AG04450 (cell line): ENCODE measurements at regions not wholly inside any gene's neighbourhood (a gene's known extent, or its start where the extent isn't known, plus 50 kb on each side); places are given as distances from the start of the nearest gene placed in this dataset.

ENCODE experiments used
- CTCF ChIA-PET: fragments of 300-600, 350-600 bp; formaldehyde crosslinking; extraction: SDS; loops from one replicate; lab custom pipeline; 2022; ENCODE audit warnings: antibody characterized with exemption, inconsistent platforms; lab: Charles Lee
- POLR2A ChIA-PET: fragments of 350-600 bp; formaldehyde crosslinking; extraction: SDS; loops from one replicate; lab custom pipeline; 2021; ENCODE audit warnings: antibody characterized with exemption, inconsistent platforms; lab: Yijun Ruan, JAX
- DNase-seq: peaks from one replicate; pipeline ENCODE4 v3.0.0-alpha.2; 2011; ENCODE audit warnings: low read depth, low spot score
- H3K27ac ChIP-seq: one replicate; pipeline ENCODE4 v1.5.1; 2012; ENCODE audit warnings: low read depth, low read length, control low read depth
- H3K27me3 ChIP-seq: one replicate; pipeline ENCODE4 v1.6.0; 2012; ENCODE audit warnings: low read length; ENCODE audit not compliant: control insufficient read depth, insufficient read depth
- H3K4me3 ChIP-seq: 2 replicates; pipeline ENCODE4 v1.5.1; 2011; ENCODE audit warnings: mild to moderate bottlenecking, low read depth, low read length, control low read depth
- H3K9me3 ChIP-seq: 2 replicates; pipeline ENCODE4 v1.5.1; 2012; ENCODE audit warnings: low read length; ENCODE audit not compliant: control insufficient read depth, insufficient read depth
- TF ChIP-seq, protein P1 (sequence below): IDR thresholded peaks from 2 replicates; pipeline ENCODE4 v1.5.1; 2011; ENCODE audit warnings: low read depth, low read length, control low read depth, inconsistent platforms

DNA sequence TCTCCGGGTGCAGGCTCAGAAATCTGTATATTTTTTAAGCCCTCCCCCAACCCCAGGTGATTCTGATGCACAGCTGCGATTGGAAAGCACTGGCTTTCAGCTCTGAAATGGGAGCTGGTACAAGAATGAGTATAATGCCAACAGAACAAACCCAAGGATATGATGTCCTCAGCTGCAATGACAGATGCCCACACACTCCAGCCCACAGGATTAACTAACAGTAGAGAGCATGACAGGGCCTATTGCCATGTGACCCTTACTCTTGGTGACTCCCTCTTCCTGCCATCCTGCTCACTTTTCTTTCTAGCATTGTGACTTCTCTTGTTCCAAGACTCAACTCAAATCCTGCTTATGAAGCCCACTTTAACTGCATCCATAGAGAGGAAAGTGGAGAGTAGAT, 174.5 kb downstream of the FGF18 start:
- no peak for DNase-seq
- Histone ChIP-seq H3K4me3 (no peak overlapping the region), H3K27ac (no peak overlapping the region), H3K27me3 (peaks cover 4% of the 10 kb centered on the region), H3K9me3 (peaks cover 8% of the 10 kb centered on the region; the same call in 1 of the 2 replicates)
- POLR2A ChIA-PET, result no interaction called here
- TF ChIP-seq, protein P1, sequence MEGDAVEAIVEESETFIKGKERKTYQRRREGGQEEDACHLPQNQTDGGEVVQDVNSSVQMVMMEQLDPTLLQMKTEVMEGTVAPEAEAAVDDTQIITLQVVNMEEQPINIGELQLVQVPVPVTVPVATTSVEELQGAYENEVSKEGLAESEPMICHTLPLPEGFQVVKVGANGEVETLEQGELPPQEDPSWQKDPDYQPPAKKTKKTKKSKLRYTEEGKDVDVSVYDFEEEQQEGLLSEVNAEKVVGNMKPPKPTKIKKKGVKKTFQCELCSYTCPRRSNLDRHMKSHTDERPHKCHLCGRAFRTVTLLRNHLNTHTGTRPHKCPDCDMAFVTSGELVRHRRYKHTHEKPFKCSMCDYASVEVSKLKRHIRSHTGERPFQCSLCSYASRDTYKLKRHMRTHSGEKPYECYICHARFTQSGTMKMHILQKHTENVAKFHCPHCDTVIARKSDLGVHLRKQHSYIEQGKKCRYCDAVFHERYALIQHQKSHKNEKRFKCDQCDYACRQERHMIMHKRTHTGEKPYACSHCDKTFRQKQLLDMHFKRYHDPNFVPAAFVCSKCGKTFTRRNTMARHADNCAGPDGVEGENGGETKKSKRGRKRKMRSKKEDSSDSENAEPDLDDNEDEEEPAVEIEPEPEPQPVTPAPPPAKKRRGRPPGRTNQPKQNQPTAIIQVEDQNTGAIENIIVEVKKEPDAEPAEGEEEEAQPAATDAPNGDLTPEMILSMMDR, result no peak
- CTCF ChIA-PET, result no interaction called here

DNA sequence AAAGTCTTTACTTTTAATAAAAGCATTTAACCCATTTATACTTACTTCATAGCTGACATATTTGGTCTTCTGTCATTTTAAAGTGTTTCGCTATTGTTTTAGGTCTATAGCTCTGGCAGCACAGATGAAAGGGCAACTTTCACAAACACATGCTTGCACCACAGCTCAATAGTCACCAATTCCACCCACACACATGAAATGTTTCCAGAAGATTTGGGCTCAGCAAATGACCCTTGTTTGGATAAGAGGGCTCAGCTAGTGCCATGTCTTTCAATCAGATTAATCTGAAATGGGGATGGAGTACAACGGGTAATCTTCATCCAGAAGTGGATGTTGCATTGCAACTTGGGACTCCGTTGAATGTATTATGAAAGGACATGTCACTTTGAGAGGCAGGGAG, 176.0 kb downstream of the FGF18 start:
- ChIA-PET CTCF (interaction anchor here (1.5 kb wide), 1 partner anchor 176 kb away, joined by 3 read pairs; the partner anchor contains the start of gene FGF18), POLR2A (interaction anchor here (0.7 to 0.8 kb wide), 4 partner anchors 9 to 412 kb away, joined by 3 to 5 read pairs (median 4); no protein-coding TSS in a partner anchor)
- no peak for DNase-seq
- Histone ChIP-seq H3K9me3 (peaks cover 8% of the 10 kb centered on the region; the same call in 1 of the 2 replicates), H3K27ac (peak overlapping the region; percentile 98), H3K27me3 (no peaks in the 10 kb centered on the region), H3K4me3 (no peak overlapping the region)
- TF ChIP-seq, protein P1, result no peak

DNA sequence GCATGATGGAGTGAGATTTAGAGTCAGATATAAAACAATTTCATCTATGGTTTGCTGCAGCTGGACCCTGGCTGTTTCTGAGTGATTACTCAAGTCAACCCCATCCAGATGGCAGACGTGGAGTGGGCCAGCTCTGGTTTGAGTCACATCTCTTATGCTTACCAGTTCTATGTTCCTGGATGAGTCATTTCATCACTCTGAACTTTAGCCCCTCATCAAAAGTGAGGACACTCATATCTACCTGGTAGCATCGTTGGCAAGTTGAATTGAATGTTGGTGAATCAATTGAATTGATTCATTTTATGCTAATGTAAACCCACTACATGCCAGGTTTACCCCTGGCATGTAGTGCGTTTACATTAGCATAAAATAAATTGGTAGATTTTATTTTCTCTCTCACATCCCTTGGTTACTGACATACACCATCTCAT, 176.4 kb downstream of the FGF18 start:
- peak overlapping the region; percentile 98 for H3K27ac ChIP-seq
- peaks cover 8% of the 10 kb centered on the region; the same call in 1 of the 2 replicates for H3K9me3 ChIP-seq
- ChIA-PET POLR2A (interaction anchor here (0.5 to 1.3 kb wide), 8 partner anchors 9 to 411 kb away, joined by 3 to 9 read pairs (median 4); no protein-coding TSS in a partner anchor), CTCF (interaction anchor here (1.0 to 1.5 kb wide), 2 partner anchors 32 to 176 kb away, joined by 3 read pairs; partner anchors contain the start of gene FGF18)
- DNase-seq, result peak; percentile 77
- no peak overlapping the region for H3K4me3 ChIP-seq
- no peaks in the 10 kb centered on the region for H3K27me3 ChIP-seq
- TF ChIP-seq, protein P1, result no peak

DNA sequence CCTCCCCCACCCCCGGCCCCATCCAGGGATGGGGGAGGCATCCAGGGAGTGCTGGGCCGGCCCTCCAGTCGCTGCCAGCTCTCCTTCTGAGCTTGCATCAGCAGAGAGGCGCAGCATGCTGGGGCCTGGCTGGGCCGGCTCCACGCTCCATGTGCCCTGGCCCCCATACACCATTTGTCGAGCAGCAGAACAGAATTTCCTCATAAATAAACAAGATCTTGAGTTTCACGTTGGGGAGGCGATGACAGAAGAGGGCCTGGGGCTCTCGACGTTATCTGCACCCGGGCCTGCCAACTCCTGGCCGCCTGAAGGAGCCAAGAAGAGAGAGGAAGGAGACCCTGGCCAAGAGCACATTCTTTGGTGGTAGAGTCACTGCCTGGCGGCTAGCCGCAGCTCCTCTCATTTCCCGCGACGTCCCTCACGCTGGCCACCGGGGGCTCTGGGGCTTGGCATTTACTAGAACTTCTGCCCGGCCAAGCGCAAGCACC, 177.0 kb downstream of the FGF18 start:
- TF ChIP-seq, protein P1, result peak; percentile 32
- peak overlapping the region; percentile 98 for H3K27ac ChIP-seq
- ChIA-PET POLR2A (interaction anchor here (0.5 to 1.3 kb wide), 6 partner anchors 76 to 466 kb away, joined by 3 to 9 read pairs (median 3); no protein-coding TSS in a partner anchor), CTCF (interaction anchor here (0.6 to 1.0 kb wide), 4 partner anchors 9 to 178 kb away, joined by 3 to 7 read pairs (median 4); no protein-coding TSS in a partner anchor)
- peak; percentile 91 for DNase-seq
- no peak overlapping the region for H3K4me3 ChIP-seq
- peaks cover 8% of the 10 kb centered on the region; the same call in 1 of the 2 replicates for H3K9me3 ChIP-seq
- H3K27me3 ChIP-seq, result peaks cover 2% of the 10 kb centered on the region
